Stomach (tissue), 8 donors: ENCODE measurements at regions not wholly inside any gene's neighbourhood (a gene's known extent, or its start where the extent isn't known, plus 50 kb on each side); places are given as distances from the start of the nearest gene placed in this dataset.

Experiments used
- DNase-seq, 2 donors: peaks; one replicate each; pipeline versions ENCODE4 v3.0.0 to v3.0.0-alpha.2; 2013 to 2019
- H3K27ac ChIP-seq, 5 donors: fragments of 200-600 bp in 4 of 5; sonication (generic) in 4 of 5; one replicate each; pipeline ENCODE4 v1.5.1; 2013 to 2019; ENCODE audit warnings: mild to moderate bottlenecking in 1 of 5, moderate library complexity in 1 of 5
- H3K27me3 ChIP-seq, 3 donors: fragments of 200-600 bp; sonication (generic); one replicate each; pipeline ENCODE4 v1.5.1; 2017 to 2019; ENCODE audit warnings: mixed run types in 1 of 3
- H3K36me3 ChIP-seq, 4 donors: fragments of 200-600 bp; sonication (generic); 1 replicate in 3 of 4; 2 replicates in 1 of 4; pipeline ENCODE4 v1.5.1; 2016 to 2019
- H3K4me1 ChIP-seq, 4 donors: fragments of 200-600 bp; sonication (generic); one replicate each; pipeline ENCODE4 v1.5.1; 2016 to 2019
- H3K4me3 ChIP-seq, 4 donors: fragments of 200-600 bp; sonication (generic) in 3 of 4; one replicate each; pipeline ENCODE4 v1.5.1; 2016 to 2019; ENCODE audit warnings: mild to moderate bottlenecking in 1 of 4
- H3K9me3 ChIP-seq, 4 donors: fragments of 200-600 bp; sonication (generic); one replicate each; pipeline ENCODE4 v1.5.1; 2016 to 2019
- EP300 ChIP-seq: sonication (generic); formaldehyde crosslinking; IDR thresholded peaks from one replicate; pipeline ENCODE4 v1.6.1; 2017; ENCODE audit warnings: antibody characterized with exemption
- POLR2A ChIP-seq, 4 donors: fragments of 450-650 bp; IDR thresholded peaks; one replicate each; pipeline ENCODE4 v1.6.1; 2016; ENCODE audit warnings: antibody characterized with exemption in 4 of 4, control low read depth in 2 of 4, mild to moderate bottlenecking in 1 of 4, moderate library complexity in 1 of 4
- POLR2AphosphoS5 ChIP-seq, 3 donors: sonication (generic); formaldehyde crosslinking; IDR thresholded peaks; one replicate each; pipeline ENCODE4 v1.6.1; 2016; ENCODE audit warnings: antibody characterized with exemption in 3 of 3
- WGBS, 5 donors: extraction: QIAGEN DNeasy Blood & Tissue Kit in 3 of 5; methylation state at CpG; one replicate each; pipeline versions ENCODE4 v1.1.5 to v1.1.7; 2013 to 2018; 5-methylcytosine and 5-hydroxymethylcytosine counted together
- intact Hi-C: fragments of 100-400 bp; cut with DNase I; formaldehyde crosslinking; loops from one replicate; pipeline ENCODE4 v1.15.1; 2023; ENCODE audit warnings: low total_unique reads
- TF ChIP-seq, protein P1 (sequence below), 7 experiments: fragments of 450-650 bp in 4 of 7; fragments of 200-600 bp in 3 of 7; sonication (generic) in 3 of 7; IDR thresholded peaks; one replicate each; pipeline ENCODE4 v1.5.1; 2016 to 2019; ENCODE audit warnings: antibody characterized with exemption in 7 of 7, control low read depth in 2 of 7, mild to moderate bottlenecking in 1 of 7
- donor health status: healthy with polysubstance abuse.
- donor health status: Bipolar disorder and iron deficiency.
- donor health status: healthy.

DNA sequence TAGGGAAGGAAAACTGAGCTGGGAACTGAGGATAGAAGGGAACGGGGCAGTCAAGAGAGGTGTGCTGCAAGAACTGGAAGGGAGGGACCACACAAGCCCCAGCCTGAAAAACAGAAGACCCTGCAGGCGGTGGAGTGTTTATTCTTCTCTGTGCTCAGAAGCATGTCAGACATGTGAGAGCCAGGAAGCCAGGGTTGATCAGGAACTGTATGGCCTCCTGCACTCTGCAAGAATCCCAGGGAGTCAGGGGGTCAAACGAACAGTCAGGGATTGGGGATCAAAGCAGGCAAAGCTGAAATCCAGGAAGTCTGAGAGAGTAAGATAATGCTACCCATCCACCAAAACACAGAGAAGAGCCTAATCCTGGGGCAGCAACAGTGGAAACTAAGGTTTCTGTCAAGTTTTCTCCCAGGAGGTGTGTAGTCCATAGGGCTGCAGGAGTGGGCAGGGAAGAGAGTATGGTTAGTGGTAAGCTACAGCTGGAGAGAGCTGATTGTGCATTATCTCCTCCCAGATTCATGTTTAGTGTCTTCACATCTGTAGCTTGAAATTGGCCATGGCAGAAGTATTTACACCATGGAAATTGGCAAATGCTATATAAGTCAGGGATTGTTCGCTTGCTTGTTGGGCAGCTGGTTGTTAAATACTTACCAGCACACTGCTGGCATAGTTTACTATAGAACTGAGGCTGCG lies 115.4 kb upstream of the SLC44A1 start:
- WGBS, 5 donors = 81 to 92% (median 89%) methylated on average over 5 of the region's 5 CpGs
- Histone ChIP-seq H3K27ac (no peak overlapping the region), H3K36me3 (no peaks in the 10 kb centered on the region), H3K4me1 (peaks cover 0 to 18% (median 0%) of the 10 kb centered on the region in 4 donors), H3K4me3 (no peak overlapping the region), H3K27me3 (no peaks in the 10 kb centered on the region), H3K9me3 (no peaks in the 10 kb centered on the region)
- intact Hi-C loops = no loop called here
- TF ChIP-seq POLR2A (IDR thresholded peaks at IDR 0.05) (no peak), POLR2AphosphoS5 (IDR thresholded peaks at IDR 0.05) (no peak), EP300 (no peak)
- TF ChIP-seq, protein P1, sequence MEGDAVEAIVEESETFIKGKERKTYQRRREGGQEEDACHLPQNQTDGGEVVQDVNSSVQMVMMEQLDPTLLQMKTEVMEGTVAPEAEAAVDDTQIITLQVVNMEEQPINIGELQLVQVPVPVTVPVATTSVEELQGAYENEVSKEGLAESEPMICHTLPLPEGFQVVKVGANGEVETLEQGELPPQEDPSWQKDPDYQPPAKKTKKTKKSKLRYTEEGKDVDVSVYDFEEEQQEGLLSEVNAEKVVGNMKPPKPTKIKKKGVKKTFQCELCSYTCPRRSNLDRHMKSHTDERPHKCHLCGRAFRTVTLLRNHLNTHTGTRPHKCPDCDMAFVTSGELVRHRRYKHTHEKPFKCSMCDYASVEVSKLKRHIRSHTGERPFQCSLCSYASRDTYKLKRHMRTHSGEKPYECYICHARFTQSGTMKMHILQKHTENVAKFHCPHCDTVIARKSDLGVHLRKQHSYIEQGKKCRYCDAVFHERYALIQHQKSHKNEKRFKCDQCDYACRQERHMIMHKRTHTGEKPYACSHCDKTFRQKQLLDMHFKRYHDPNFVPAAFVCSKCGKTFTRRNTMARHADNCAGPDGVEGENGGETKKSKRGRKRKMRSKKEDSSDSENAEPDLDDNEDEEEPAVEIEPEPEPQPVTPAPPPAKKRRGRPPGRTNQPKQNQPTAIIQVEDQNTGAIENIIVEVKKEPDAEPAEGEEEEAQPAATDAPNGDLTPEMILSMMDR (IDR thresholded peaks at IDR 0.05) = no peak
- no peak for DNase-seq

DNA sequence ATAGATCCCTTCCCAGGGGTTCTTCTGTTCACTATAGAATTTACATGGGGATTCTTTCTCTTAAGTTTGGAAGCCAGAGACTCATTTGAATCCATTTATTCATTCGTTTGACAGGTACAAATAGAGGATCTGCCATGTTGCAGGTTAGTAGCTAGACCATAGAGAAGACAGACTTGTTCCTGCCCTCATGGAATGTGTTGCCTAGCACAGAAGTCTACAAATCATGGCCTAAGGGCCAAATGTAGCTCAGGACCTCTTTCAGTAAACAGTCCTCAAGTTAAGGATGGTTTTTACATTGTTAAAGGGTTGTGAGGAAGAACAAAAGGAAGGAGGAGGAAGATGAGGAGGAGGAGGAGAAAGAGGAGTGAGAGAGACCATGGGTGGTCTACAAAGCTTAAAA lies 114.7 kb upstream of the SLC44A1 start:
- TF ChIP-seq POLR2A (IDR thresholded peaks at IDR 0.05) (no peak), POLR2AphosphoS5 (IDR thresholded peaks at IDR 0.05) (no peak), EP300 (no peak)
- H3K27me3 ChIP-seq = no peaks in the 10 kb centered on the region
- no peak for DNase-seq
- no peak overlapping the region for H3K4me3 ChIP-seq
- 88 to 97% (median 94%) methylated on average over 1 of the region's 1 CpG for WGBS, 5 donors
- intact Hi-C loops = no loop called here
- H3K9me3 ChIP-seq = no peaks in the 10 kb centered on the region
- no peaks in the 10 kb centered on the region for H3K36me3 ChIP-seq
- peaks cover 0 to 18% (median 0%) of the 10 kb centered on the region in 4 donors for H3K4me1 ChIP-seq
- no peak overlapping the region for H3K27ac ChIP-seq

DNA sequence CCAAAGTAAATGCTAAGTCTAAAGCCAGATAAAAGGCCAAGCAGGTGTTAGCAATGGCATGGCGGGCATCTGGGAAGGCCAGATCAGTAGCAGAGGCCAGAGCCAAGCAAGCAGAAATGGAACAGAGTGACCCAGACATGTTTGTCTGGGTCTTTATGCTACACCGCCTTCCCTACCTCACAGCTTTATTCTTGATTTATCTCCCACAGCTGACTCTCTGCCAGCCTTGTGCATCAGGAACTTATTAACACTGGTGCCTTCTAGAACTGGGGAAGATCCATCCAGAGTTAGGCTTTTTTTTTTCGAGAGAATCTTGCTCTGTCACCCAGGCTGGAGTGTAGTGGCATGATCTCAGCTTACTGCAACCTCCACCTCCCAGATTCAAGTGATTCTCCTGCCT lies 112.5 kb upstream of the SLC44A1 start:
- Histone ChIP-seq H3K4me3 (no peak overlapping the region), H3K4me1 (peaks cover 0 to 15% (median 0%) of the 10 kb centered on the region in 4 donors), H3K36me3 (no peaks in the 10 kb centered on the region), H3K27me3 (no peaks in the 10 kb centered on the region), H3K9me3 (no peaks in the 10 kb centered on the region), H3K27ac (no peak overlapping the region)
- TF ChIP-seq EP300 = no peak
- TF ChIP-seq POLR2A (IDR thresholded peaks at IDR 0.05) = no peak
- TF ChIP-seq, protein P1 (IDR thresholded peaks at IDR 0.05) = no peak
- TF ChIP-seq POLR2AphosphoS5 (IDR thresholded peaks at IDR 0.05) = no peak
- intact Hi-C loops = no loop called here
- no peak for DNase-seq
- WGBS, 5 donors = 80 to 94% (median 91%) methylated on average over 3 of the region's 3 CpGs

DNA sequence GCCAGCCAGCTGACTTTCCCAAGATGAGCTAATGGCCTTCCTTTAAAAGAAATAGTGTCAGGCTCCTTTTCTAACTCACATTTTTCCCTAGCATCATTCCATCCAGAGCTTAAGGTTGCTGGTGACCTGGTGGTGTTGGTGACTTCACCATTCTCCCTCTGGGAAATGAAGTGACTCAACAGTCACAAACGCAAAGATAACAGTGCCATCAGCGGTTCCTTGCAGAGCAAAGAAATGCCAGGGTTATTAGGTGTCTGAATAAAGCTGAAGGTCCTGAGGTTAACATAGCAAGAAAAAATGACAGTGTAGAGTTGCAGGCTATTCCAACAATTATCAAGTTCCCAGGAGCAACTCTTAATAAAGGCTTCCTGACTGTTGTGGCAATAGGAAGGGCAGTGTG lies 111.8 kb upstream of the SLC44A1 start:
- no peak for DNase-seq
- Histone ChIP-seq H3K27me3 (no peaks in the 10 kb centered on the region), H3K9me3 (no peaks in the 10 kb centered on the region), H3K4me3 (no peak overlapping the region), H3K36me3 (no peaks in the 10 kb centered on the region), H3K4me1 (peaks cover 0 to 9% (median 0%) of the 10 kb centered on the region in 4 donors), H3K27ac (no peak overlapping the region)
- intact Hi-C loops = no loop called here
- TF ChIP-seq, protein P1 (IDR thresholded peaks at IDR 0.05) = no peak
- TF ChIP-seq POLR2A (IDR thresholded peaks at IDR 0.05) (no peak), POLR2AphosphoS5 (IDR thresholded peaks at IDR 0.05) (no peak), EP300 (no peak)
- WGBS, 5 donors = 77 to 97% (median 86%) methylated on average over 2 of the region's 2 CpGs

DNA sequence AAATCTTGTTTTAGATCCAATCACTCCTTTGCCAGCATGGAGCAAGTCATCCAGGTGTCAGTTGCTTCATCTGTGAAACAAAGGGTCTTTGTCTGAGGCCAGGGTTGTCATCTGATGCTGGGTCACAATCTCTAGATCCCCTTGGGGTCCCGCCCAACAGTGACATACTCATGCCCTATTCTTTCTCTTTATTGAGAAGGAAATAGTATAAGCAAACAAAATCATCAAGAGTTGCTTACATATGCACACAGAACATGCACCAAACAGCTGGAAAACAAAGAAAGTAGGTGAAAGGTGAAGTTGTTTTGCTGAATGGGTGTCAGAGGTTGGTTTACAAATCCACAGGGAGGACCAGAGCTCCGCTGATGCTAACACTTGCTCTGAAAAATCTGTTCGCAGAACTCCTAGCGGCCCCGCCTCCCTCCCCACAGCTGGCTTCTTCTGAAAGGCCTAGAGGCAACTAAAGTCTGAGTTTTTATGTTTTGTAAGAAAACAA lies 106.1 kb upstream of the SLC44A1 start:
- TF ChIP-seq POLR2AphosphoS5 (IDR thresholded peaks at IDR 0.05) = no peak
- WGBS, 5 donors = 50 to 66% (median 58%) methylated on average over 5 of the region's 5 CpGs
- DNase-seq = peak in 1 of 2 donors; percentile 59
- H3K9me3 ChIP-seq = no peaks in the 10 kb centered on the region
- no peaks in the 10 kb centered on the region for H3K36me3 ChIP-seq
- intact Hi-C loops = no loop called here
- no peaks in the 10 kb centered on the region for H3K27me3 ChIP-seq
- peaks cover 0 to 30% (median 17%) of the 10 kb centered on the region in 4 donors for H3K4me1 ChIP-seq
- no peak overlapping the region for H3K4me3 ChIP-seq
- no peak overlapping the region for H3K27ac ChIP-seq
